ENCODE measurements at regions not wholly inside any gene's neighbourhood (a gene's known extent, or its start where the extent isn't known, plus 50 kb on each side); places are given as distances from the start of the nearest gene placed in this dataset.

DNA sequence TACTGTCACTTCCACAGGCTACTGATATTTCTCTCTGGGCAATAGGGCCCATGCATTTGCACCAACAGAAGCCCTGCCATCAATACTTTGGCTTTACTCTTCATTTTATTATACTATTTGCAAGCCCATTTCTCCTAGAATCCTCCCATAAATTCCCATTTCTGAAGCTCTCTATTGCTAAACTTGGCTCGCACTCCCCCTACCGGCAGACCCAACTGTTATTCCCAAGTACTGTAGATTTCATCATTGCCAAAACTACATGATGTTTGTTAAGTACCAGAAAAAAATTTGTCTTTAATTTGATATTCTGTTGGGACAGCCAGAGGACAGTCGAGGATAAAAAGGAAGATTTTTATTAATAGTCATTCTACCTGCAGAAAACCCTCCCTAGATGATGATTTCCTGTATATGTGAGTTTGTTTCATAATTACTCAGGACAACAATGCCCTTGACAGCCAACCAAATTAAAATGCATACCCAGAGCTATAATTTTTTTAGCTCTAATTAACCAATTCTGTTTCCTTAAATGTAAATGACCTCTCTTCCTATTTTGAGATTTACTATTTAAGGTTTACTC lies 298.6 kb downstream of the REEP3 start:
- H3K4me3 ChIP-seq (ENCODE audit: low read depth, low read length), result no peak overlapping the region
- H3K9me3 ChIP-seq, result peaks cover 18% of the 10 kb centered on the region
- H3K27me3 ChIP-seq (replicated peaks; ENCODE audit: control insufficient read depth, insufficient read depth, low read length), result no peaks in the 10 kb centered on the region
- no peak overlapping the region for H3K27ac Mint-ChIP-seq (ENCODE audit: unreplicated experiment)
- H3K27me3 Mint-ChIP-seq (ENCODE audit: insufficient read depth, unreplicated experiment), result peaks cover 7% of the 10 kb centered on the region
- TF ChIP-seq, protein P1, sequence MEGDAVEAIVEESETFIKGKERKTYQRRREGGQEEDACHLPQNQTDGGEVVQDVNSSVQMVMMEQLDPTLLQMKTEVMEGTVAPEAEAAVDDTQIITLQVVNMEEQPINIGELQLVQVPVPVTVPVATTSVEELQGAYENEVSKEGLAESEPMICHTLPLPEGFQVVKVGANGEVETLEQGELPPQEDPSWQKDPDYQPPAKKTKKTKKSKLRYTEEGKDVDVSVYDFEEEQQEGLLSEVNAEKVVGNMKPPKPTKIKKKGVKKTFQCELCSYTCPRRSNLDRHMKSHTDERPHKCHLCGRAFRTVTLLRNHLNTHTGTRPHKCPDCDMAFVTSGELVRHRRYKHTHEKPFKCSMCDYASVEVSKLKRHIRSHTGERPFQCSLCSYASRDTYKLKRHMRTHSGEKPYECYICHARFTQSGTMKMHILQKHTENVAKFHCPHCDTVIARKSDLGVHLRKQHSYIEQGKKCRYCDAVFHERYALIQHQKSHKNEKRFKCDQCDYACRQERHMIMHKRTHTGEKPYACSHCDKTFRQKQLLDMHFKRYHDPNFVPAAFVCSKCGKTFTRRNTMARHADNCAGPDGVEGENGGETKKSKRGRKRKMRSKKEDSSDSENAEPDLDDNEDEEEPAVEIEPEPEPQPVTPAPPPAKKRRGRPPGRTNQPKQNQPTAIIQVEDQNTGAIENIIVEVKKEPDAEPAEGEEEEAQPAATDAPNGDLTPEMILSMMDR (IDR thresholded peaks at IDR 0.05; ENCODE audit: insufficient read depth in 1 of 2, low read depth in 1 of 2, low read length in 1 of 2, severe bottlenecking in 1 of 2, unreplicated experiment in 1 of 2), result peak; percentile 95 to 98
- BruUV-seq (replicated peaks), result no TSS peak
- H3K36me3 Mint-ChIP-seq (ENCODE audit: insufficient read depth, unreplicated experiment), result no peaks in the 10 kb centered on the region
- no peaks in the 10 kb centered on the region for H3K36me3 ChIP-seq (ENCODE audit: control insufficient read depth, insufficient read depth, low read length)
- no peak overlapping the region for H3K4me3 Mint-ChIP-seq (ENCODE audit: unreplicated experiment)
- H3K4me1 Mint-ChIP-seq (ENCODE audit: low read depth, unreplicated experiment), result no peaks in the 10 kb centered on the region
- POLR2A ChIA-PET, result no interaction called here
- H3K9me3 Mint-ChIP-seq (ENCODE audit: unreplicated experiment), result peaks cover 24% of the 10 kb centered on the region
- intact Hi-C loops (cut with micrococcal nuclease; ENCODE audit: unreplicated experiment), result loop anchor here (1.0 to 5.0 kb wide), 3 partner anchors 100 to 653 kb away; no protein-coding TSS in a partner anchor
- peak; percentile 74 to 84 for DNase-seq
- no peaks in the 10 kb centered on the region for H3K4me1 ChIP-seq
- CTCF ChIA-PET, result interaction anchor here (0.7 to 1.3 kb wide), 10 partner anchors 9 to 653 kb away, joined by 3 to 12 read pairs (median 3); no protein-coding TSS in a partner anchor

DNA sequence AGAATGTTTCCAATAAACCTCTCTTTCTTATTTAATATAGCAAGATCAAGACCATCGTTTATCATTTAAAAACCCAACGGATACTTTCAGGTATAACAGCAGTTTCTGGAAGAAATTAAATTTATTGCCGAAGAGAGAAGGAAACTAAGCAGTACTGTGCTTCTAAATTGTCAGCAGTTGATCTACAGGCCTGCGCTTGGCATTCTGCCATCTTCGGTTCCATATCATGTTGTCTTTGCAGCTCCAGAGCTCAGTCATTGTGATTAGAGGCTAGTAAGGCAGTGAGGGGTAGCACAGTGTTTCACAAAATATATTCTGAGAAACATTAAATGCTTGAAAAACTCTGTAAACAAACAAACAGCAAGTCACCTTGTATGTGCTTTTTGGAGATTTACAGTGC lies 301.3 kb downstream of the REEP3 start:
- Mint-ChIP-seq H3K27ac (ENCODE audit: unreplicated experiment) (no peak overlapping the region), H3K4me1 (ENCODE audit: low read depth, unreplicated experiment) (no peaks in the 10 kb centered on the region), H3K9me3 (ENCODE audit: unreplicated experiment) (peaks cover 19% of the 10 kb centered on the region), H3K4me3 (ENCODE audit: unreplicated experiment) (no peak overlapping the region), H3K36me3 (ENCODE audit: insufficient read depth, unreplicated experiment) (no peaks in the 10 kb centered on the region), H3K27me3 (ENCODE audit: insufficient read depth, unreplicated experiment) (peaks cover 5% of the 10 kb centered on the region)
- H3K9me3 ChIP-seq, result peaks cover 16% of the 10 kb centered on the region
- no peaks in the 10 kb centered on the region for H3K36me3 ChIP-seq (ENCODE audit: control insufficient read depth, insufficient read depth, low read length)
- H3K27me3 ChIP-seq (replicated peaks; ENCODE audit: control insufficient read depth, insufficient read depth, low read length), result no peaks in the 10 kb centered on the region; the same call in 1 of the 2 replicates
- no peak overlapping the region for H3K4me3 ChIP-seq (ENCODE audit: low read depth, low read length)
- POLR2A ChIA-PET, result no interaction called here
- intact Hi-C loops (cut with micrococcal nuclease; ENCODE audit: unreplicated experiment), result no loop called here
- CTCF ChIA-PET, result no interaction called here
- DNase-seq, result no peak
- no TSS peak for BruUV-seq (replicated peaks)
- TF ChIP-seq, protein P1 (IDR thresholded peaks at IDR 0.05; ENCODE audit: insufficient read depth in 1 of 2, low read depth in 1 of 2, low read length in 1 of 2, severe bottlenecking in 1 of 2, unreplicated experiment in 1 of 2), result no peak
- no peaks in the 10 kb centered on the region for H3K4me1 ChIP-seq

DNA sequence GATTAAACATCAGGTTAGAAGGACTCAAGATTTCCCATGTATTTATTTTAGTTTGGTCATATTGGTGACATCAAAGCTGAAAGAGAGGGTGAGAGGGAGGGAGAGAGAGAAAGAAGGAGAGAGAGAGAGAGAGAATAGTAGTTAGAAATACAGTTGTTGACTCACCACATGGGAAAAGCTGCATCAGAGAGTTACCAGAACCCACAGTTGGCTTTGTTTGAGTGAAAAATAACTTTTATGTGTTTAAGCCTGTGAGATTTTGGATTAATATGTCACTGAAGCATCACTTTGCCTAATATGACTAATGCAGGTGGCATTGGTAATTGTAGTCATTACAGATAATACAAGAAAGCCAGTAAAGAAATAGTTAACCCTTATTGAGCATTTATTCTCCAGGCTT lies 303.9 kb downstream of the REEP3 start:
- Histone ChIP-seq H3K9me3 (peaks cover 16% of the 10 kb centered on the region), H3K4me3 (ENCODE audit: low read depth, low read length) (no peak overlapping the region), H3K27me3 (replicated peaks; ENCODE audit: control insufficient read depth, insufficient read depth, low read length) (no peaks in the 10 kb centered on the region; the same call in 1 of the 2 replicates), H3K4me1 (no peaks in the 10 kb centered on the region; the same call in 1 of the 2 replicates), H3K36me3 (ENCODE audit: control insufficient read depth, insufficient read depth, low read length) (no peaks in the 10 kb centered on the region)
- CTCF ChIA-PET, result no interaction called here
- no TSS peak for BruUV-seq (replicated peaks)
- POLR2A ChIA-PET, result no interaction called here
- Mint-ChIP-seq H3K27me3 (ENCODE audit: insufficient read depth, unreplicated experiment) (peaks cover 8% of the 10 kb centered on the region), H3K36me3 (ENCODE audit: insufficient read depth, unreplicated experiment) (no peaks in the 10 kb centered on the region), H3K4me1 (ENCODE audit: low read depth, unreplicated experiment) (no peaks in the 10 kb centered on the region), H3K4me3 (ENCODE audit: unreplicated experiment) (no peak overlapping the region), H3K9me3 (ENCODE audit: unreplicated experiment) (peaks cover 19% of the 10 kb centered on the region), H3K27ac (ENCODE audit: unreplicated experiment) (no peak overlapping the region)
- no peak for DNase-seq
- intact Hi-C loops (cut with micrococcal nuclease; ENCODE audit: unreplicated experiment), result no loop called here
- TF ChIP-seq, protein P1 (IDR thresholded peaks at IDR 0.05; ENCODE audit: insufficient read depth in 1 of 2, low read depth in 1 of 2, low read length in 1 of 2, severe bottlenecking in 1 of 2, unreplicated experiment in 1 of 2), result no peak

Measured in Caco-2 (cell line).